Gastrocnemius medialis (tissue), 4 donors: ENCODE measurements at regions not wholly inside any gene's neighbourhood (a gene's known extent, or its start where the extent isn't known, plus 50 kb on each side); places are given as distances from the start of the nearest gene placed in this dataset.

ENCODE experiments used
- CTCF ChIP-seq, 5 experiments: fragments of 450-650 bp in 3 of 5; fragments of 200-600 bp in 2 of 5; sonication (generic) in 2 of 5; IDR thresholded peaks in 4 of 5; conservative IDR thresholded peaks in 1 of 5; 1 replicate in 4 of 5; 2 replicates in 1 of 5; pipeline ENCODE4 v1.5.1; 2016 to 2019; ENCODE audit warnings: antibody characterized with exemption in 5 of 5, mild to moderate bottlenecking in 3 of 5, moderate library complexity in 3 of 5
- POLR2A ChIP-seq, 2 donors: fragments of 450-650 bp; IDR thresholded peaks; one replicate each; pipeline ENCODE4 v1.6.1; 2017; ENCODE audit warnings: antibody characterized with exemption in 2 of 2, mild to moderate bottlenecking in 2 of 2, moderate library complexity in 2 of 2

- no peak for TF ChIP-seq CTCF (IDR thresholded peaks at IDR 0.05 in 4 of 5, conservative IDR thresholded peaks at IDR 0.05 in 1 of 5)
- TF ChIP-seq POLR2A (IDR thresholded peaks at IDR 0.05), result no peak
Measured at GRCh38 chr9:115966660-115967059, 186.9 kb upstream of the PAPPA start.
